ENCODE measurements at regions not wholly inside any gene's neighbourhood (a gene's known extent, or its start where the extent isn't known, plus 50 kb on each side); places are given as distances from the start of the nearest gene placed in this dataset.

GRCh38 chr12:78430551-78430950, 434.0 kb upstream of the SYT1 start:
- TF ChIP-seq ZFP3 (CRISPR knock-in tag; IDR thresholded peaks at IDR 0.05) (no peak), OSR1 (CRISPR knock-in tag; IDR thresholded peaks at IDR 0.05) (no peak), TOX (CRISPR knock-in tag; IDR thresholded peaks at IDR 0.05; ENCODE audit: borderline replicate concordance) (no peak), CSDC2 (CRISPR knock-in tag; IDR thresholded peaks at IDR 0.05) (no peak), CREB5 (CRISPR knock-in tag; IDR thresholded peaks at IDR 0.05; ENCODE audit: low read depth) (no peak), PPARA (CRISPR knock-in tag; IDR thresholded peaks at IDR 0.05; ENCODE audit: borderline replicate concordance) (no peak)

Data from SK-N-SH treated with all-trans-retinoic acid at 6 μM for 48 hours (cell line).